HCT116 (cell line): ENCODE measurements at regions not wholly inside any gene's neighbourhood (a gene's known extent, or its start where the extent isn't known, plus 50 kb on each side); places are given as distances from the start of the nearest gene placed in this dataset.

Experiments used
- POLR2A ChIP-seq: IDR thresholded peaks from 2 replicates; pipeline ENCODE4 v1.7.0; 2011; ENCODE audit warnings: borderline replicate concordance; ENCODE audit not compliant: insufficient read depth, insufficient read length; ENCODE audit errors: extremely low read depth
- TF ChIP-seq, protein P1 (sequence below), 3 experiments: fragments of 200-600 bp in 1 of 3; sonication (generic) in 1 of 3; IDR thresholded peaks in 2 of 3; conservative IDR thresholded peaks in 1 of 3; 2 replicates each; pipeline ENCODE4 v1.5.1; 2012 to 2017; ENCODE audit warnings: low read depth in 2 of 3, low read length in 2 of 3, antibody characterized with exemption in 1 of 3, borderline replicate concordance in 1 of 3, control low read depth in 1 of 3, mild to moderate bottlenecking in 1 of 3, mixed read lengths in 1 of 3, mixed run types in 1 of 3, moderate library complexity in 1 of 3; ENCODE audit not compliant: insufficient read depth in 1 of 3

- no peak for TF ChIP-seq POLR2A
- TF ChIP-seq, protein P1, sequence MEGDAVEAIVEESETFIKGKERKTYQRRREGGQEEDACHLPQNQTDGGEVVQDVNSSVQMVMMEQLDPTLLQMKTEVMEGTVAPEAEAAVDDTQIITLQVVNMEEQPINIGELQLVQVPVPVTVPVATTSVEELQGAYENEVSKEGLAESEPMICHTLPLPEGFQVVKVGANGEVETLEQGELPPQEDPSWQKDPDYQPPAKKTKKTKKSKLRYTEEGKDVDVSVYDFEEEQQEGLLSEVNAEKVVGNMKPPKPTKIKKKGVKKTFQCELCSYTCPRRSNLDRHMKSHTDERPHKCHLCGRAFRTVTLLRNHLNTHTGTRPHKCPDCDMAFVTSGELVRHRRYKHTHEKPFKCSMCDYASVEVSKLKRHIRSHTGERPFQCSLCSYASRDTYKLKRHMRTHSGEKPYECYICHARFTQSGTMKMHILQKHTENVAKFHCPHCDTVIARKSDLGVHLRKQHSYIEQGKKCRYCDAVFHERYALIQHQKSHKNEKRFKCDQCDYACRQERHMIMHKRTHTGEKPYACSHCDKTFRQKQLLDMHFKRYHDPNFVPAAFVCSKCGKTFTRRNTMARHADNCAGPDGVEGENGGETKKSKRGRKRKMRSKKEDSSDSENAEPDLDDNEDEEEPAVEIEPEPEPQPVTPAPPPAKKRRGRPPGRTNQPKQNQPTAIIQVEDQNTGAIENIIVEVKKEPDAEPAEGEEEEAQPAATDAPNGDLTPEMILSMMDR (IDR thresholded peaks at IDR 0.05 in 2 of 3, conservative IDR thresholded peaks at IDR 0.05 in 1 of 3; ENCODE audit: borderline replicate concordance in 1 of 3, insufficient read depth in 1 of 3, low read depth in 2 of 3, low read length in 2 of 3) = no peak
Measured at GRCh38 chr16:64094992-64095634, 1026.8 kb downstream of the CDH11 start.
